Thyroid gland (tissue), 4 donors: ENCODE measurements at regions not wholly inside any gene's neighbourhood (a gene's known extent, or its start where the extent isn't known, plus 50 kb on each side); places are given as distances from the start of the nearest gene placed in this dataset.

Experiments used
- POLR2A ChIP-seq, 2 donors: fragments of 450-650 bp; IDR thresholded peaks; one replicate each; pipeline ENCODE4 v1.6.1; 2017; ENCODE audit warnings: antibody characterized with exemption in 2 of 2, mild to moderate bottlenecking in 2 of 2, moderate library complexity in 1 of 2
- TF ChIP-seq, protein P1 (sequence below), 6 experiments: fragments of 200-600 bp in 3 of 6; fragments of 450-650 bp in 3 of 6; sonication (generic) in 3 of 6; IDR thresholded peaks; one replicate each; pipeline ENCODE4 v1.5.1; 2016 to 2019; ENCODE audit warnings: antibody characterized with exemption in 6 of 6, mild to moderate bottlenecking in 2 of 6, inconsistent platforms in 1 of 6, moderate library complexity in 1 of 6

DNA sequence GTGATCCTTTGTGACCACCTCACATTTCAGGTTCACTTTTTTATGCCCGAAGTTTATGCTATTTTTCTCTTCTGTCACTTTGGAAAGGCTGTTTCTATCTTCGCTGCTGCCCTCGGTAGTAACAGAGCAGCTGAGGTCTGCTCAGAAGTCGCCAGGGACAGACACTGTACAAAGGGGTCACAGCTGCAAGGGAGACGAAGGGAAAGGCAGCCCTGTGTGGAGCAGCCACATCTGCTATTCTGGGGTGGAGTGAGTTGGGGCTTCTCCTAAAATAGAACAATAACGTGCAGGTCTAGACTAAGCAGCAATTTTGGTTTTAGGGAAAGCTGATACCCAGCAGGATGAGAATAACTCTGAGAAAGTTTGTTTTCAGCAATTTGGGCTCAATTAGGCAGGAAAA, 72.5 kb downstream of the ACTL7B start:
- TF ChIP-seq, protein P1, sequence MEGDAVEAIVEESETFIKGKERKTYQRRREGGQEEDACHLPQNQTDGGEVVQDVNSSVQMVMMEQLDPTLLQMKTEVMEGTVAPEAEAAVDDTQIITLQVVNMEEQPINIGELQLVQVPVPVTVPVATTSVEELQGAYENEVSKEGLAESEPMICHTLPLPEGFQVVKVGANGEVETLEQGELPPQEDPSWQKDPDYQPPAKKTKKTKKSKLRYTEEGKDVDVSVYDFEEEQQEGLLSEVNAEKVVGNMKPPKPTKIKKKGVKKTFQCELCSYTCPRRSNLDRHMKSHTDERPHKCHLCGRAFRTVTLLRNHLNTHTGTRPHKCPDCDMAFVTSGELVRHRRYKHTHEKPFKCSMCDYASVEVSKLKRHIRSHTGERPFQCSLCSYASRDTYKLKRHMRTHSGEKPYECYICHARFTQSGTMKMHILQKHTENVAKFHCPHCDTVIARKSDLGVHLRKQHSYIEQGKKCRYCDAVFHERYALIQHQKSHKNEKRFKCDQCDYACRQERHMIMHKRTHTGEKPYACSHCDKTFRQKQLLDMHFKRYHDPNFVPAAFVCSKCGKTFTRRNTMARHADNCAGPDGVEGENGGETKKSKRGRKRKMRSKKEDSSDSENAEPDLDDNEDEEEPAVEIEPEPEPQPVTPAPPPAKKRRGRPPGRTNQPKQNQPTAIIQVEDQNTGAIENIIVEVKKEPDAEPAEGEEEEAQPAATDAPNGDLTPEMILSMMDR (IDR thresholded peaks at IDR 0.05): no peak
- no peak for TF ChIP-seq POLR2A (IDR thresholded peaks at IDR 0.05)
